ENCODE measurements at regions not wholly inside any gene's neighbourhood (a gene's known extent, or its start where the extent isn't known, plus 50 kb on each side); places are given as distances from the start of the nearest gene placed in this dataset.

- Histone ChIP-seq H3K4me1 (ENCODE audit: insufficient read depth, low read length) (no peaks in the 10 kb centered on the region), H3K9ac (ENCODE audit: low read depth, low read length) (no peak overlapping the region), H3K4me2 (ENCODE audit: insufficient read depth, low read length) (no peak overlapping the region), H3K36me3 (ENCODE audit: insufficient read depth, low read length) (no peaks in the 10 kb centered on the region), H3K9me3 (ENCODE audit: insufficient read depth, low read length, severe bottlenecking) (no peaks in the 10 kb centered on the region), H3K27ac (ENCODE audit: low read length) (no peak overlapping the region), H4K20me1 (ENCODE audit: insufficient read depth, low read length) (no peaks in the 10 kb centered on the region), H3K27me3 (ENCODE audit: insufficient read depth, low read length, poor library complexity) (no peaks in the 10 kb centered on the region), H3K4me3 (ENCODE audit: low read depth in 1 of 2, low read length in 2 of 2) (no peak overlapping the region), H2AFZ (ENCODE audit: low read depth, low read length) (no peak overlapping the region), H3K79me2 (ENCODE audit: insufficient read depth, low read length) (no peaks in the 10 kb centered on the region)
- no peak for TF ChIP-seq CTCF (IDR thresholded peaks at IDR 0.05; ENCODE audit: borderline replicate concordance, extremely low read depth, low read length, poor library complexity, severe bottlenecking)
- no peak for TF ChIP-seq EZH2 (IDR thresholded peaks at IDR 0.05; ENCODE audit: borderline replicate concordance, low read depth, low read length, severe bottlenecking)
- ATAC-seq (ENCODE audit: insufficient read depth, low read depth) (no peak), DNase-seq (no peak)
Measured at GRCh38 chr2:157933160-157933920, 57.2 kb upstream of the ACVR1 start.

GRCh38 chr2:157932480-157933159 lies 56.5 kb upstream of the ACVR1 start:
- Histone ChIP-seq H3K9me3 (ENCODE audit: insufficient read depth, low read length, severe bottlenecking) (no peaks in the 10 kb centered on the region), H2AFZ (ENCODE audit: low read depth, low read length) (no peak overlapping the region), H3K4me1 (ENCODE audit: insufficient read depth, low read length) (no peaks in the 10 kb centered on the region), H3K36me3 (ENCODE audit: insufficient read depth, low read length) (no peaks in the 10 kb centered on the region), H3K27ac (ENCODE audit: low read length) (no peak overlapping the region), H3K27me3 (ENCODE audit: insufficient read depth, low read length, poor library complexity) (no peaks in the 10 kb centered on the region), H3K9ac (ENCODE audit: low read depth, low read length) (no peak overlapping the region), H3K4me2 (ENCODE audit: insufficient read depth, low read length) (no peak overlapping the region), H4K20me1 (ENCODE audit: insufficient read depth, low read length) (no peaks in the 10 kb centered on the region), H3K79me2 (ENCODE audit: insufficient read depth, low read length) (no peaks in the 10 kb centered on the region), H3K4me3 (ENCODE audit: low read depth in 1 of 2, low read length in 2 of 2) (no peak overlapping the region)
- TF ChIP-seq CTCF (IDR thresholded peaks at IDR 0.05; ENCODE audit: borderline replicate concordance, extremely low read depth, low read length, poor library complexity, severe bottlenecking), result no peak
- no peak for TF ChIP-seq EZH2 (IDR thresholded peaks at IDR 0.05; ENCODE audit: borderline replicate concordance, low read depth, low read length, severe bottlenecking)
- ATAC-seq (ENCODE audit: insufficient read depth, low read depth) (no peak), DNase-seq (no peak)

- no peak overlapping the region for H2AFZ ChIP-seq (ENCODE audit: low read depth, low read length)
- H3K4me1 ChIP-seq (ENCODE audit: insufficient read depth, low read length), result no peaks in the 10 kb centered on the region
- H3K4me3 ChIP-seq (ENCODE audit: low read depth in 1 of 2, low read length in 2 of 2), result no peak overlapping the region
- no peaks in the 10 kb centered on the region for H4K20me1 ChIP-seq (ENCODE audit: insufficient read depth, low read length)
- no peak for ATAC-seq (ENCODE audit: insufficient read depth, low read depth)
- H3K9ac ChIP-seq (ENCODE audit: low read depth, low read length), result no peak overlapping the region
- no peaks in the 10 kb centered on the region for H3K9me3 ChIP-seq (ENCODE audit: insufficient read depth, low read length, severe bottlenecking)
- DNase-seq, result no peak
- H3K27ac ChIP-seq (ENCODE audit: low read length), result no peak overlapping the region
- H3K27me3 ChIP-seq (ENCODE audit: insufficient read depth, low read length, poor library complexity), result no peaks in the 10 kb centered on the region
- no peak overlapping the region for H3K4me2 ChIP-seq (ENCODE audit: insufficient read depth, low read length)
- TF ChIP-seq EZH2 (IDR thresholded peaks at IDR 0.05; ENCODE audit: borderline replicate concordance, low read depth, low read length, severe bottlenecking) (no peak), CTCF (IDR thresholded peaks at IDR 0.05; ENCODE audit: borderline replicate concordance, extremely low read depth, low read length, poor library complexity, severe bottlenecking) (no peak)
- H3K79me2 ChIP-seq (ENCODE audit: insufficient read depth, low read length), result no peaks in the 10 kb centered on the region
- H3K36me3 ChIP-seq (ENCODE audit: insufficient read depth, low read length), result no peaks in the 10 kb centered on the region
Measured at GRCh38 chr2:157931542-157931941, 55.4 kb upstream of the ACVR1 start.

Data from DND-41 (cell line).